ENCODE measurements at regions not wholly inside any gene's neighbourhood (a gene's known extent, or its start where the extent isn't known, plus 50 kb on each side); places are given as distances from the start of the nearest gene placed in this dataset.
A peak's percentile ranks its signal among the peaks of the same experiment; 100 is the strongest.

GRCh38 chr2:217283460-217283859 is 423.6 kb upstream of the TNP1 start:
- DNase-seq (ENCODE audit: low read depth), result no peak
- H3K4me3 ChIP-seq (ENCODE audit: low read depth, low read length), result no peak overlapping the region
- TF ChIP-seq, protein P1, sequence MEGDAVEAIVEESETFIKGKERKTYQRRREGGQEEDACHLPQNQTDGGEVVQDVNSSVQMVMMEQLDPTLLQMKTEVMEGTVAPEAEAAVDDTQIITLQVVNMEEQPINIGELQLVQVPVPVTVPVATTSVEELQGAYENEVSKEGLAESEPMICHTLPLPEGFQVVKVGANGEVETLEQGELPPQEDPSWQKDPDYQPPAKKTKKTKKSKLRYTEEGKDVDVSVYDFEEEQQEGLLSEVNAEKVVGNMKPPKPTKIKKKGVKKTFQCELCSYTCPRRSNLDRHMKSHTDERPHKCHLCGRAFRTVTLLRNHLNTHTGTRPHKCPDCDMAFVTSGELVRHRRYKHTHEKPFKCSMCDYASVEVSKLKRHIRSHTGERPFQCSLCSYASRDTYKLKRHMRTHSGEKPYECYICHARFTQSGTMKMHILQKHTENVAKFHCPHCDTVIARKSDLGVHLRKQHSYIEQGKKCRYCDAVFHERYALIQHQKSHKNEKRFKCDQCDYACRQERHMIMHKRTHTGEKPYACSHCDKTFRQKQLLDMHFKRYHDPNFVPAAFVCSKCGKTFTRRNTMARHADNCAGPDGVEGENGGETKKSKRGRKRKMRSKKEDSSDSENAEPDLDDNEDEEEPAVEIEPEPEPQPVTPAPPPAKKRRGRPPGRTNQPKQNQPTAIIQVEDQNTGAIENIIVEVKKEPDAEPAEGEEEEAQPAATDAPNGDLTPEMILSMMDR (conservative IDR thresholded peaks at IDR 0.05; ENCODE audit: low read depth, low read length), result no peak

- TF ChIP-seq, protein P1 (conservative IDR thresholded peaks at IDR 0.05; ENCODE audit: low read depth, low read length), result no peak
- no peak for DNase-seq (ENCODE audit: low read depth)
These were observed 422.7 kb upstream of the TNP1 start for GRCh38 chr2:217282531-217282930.

DNA sequence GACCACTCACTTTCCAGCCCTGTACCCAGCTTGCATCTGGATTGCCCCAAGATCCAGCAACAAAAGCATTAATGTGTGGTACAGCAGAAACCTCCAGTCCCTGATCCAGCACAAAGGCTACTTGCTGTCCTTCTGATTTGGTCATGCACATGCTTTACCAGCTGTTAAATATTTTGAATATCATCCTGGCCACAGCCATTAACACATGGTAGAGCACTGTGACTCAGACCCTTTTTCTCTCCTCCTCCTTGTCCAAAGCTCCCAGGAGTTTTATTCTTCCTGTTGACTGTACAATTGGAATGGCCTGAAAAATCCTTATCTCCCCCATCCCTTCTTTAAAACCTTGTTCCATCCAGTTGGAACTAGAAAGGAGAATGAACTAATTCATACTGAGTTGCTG is 419.7 kb upstream of the TNP1 start:
- H3K4me3 ChIP-seq (ENCODE audit: low read depth, low read length), result no peak overlapping the region
- peak; percentile 64 for DNase-seq (ENCODE audit: low read depth)
- TF ChIP-seq, protein P1 (conservative IDR thresholded peaks at IDR 0.05; ENCODE audit: low read depth, low read length), result no peak

More at GRCh38 chr2:217282531-217282930, 422.7 kb upstream of the TNP1 start:
- no peak overlapping the region for H3K4me3 ChIP-seq (ENCODE audit: low read depth, low read length)

- DNase-seq (ENCODE audit: low read depth), result no peak
- TF ChIP-seq, protein P1 (conservative IDR thresholded peaks at IDR 0.05; ENCODE audit: low read depth, low read length), result no peak
- no peak overlapping the region for H3K4me3 ChIP-seq (ENCODE audit: low read depth, low read length)
These were observed 419.3 kb upstream of the TNP1 start for GRCh38 chr2:217279140-217279539.

- TF ChIP-seq, protein P1 (conservative IDR thresholded peaks at IDR 0.05; ENCODE audit: low read depth, low read length), result no peak
- DNase-seq (ENCODE audit: low read depth), result no peak
- no peak overlapping the region for H3K4me3 ChIP-seq (ENCODE audit: low read depth, low read length)
These were observed 418.0 kb upstream of the TNP1 start for GRCh38 chr2:217277646-217278398.

- no peak for DNase-seq (ENCODE audit: low read depth)
- TF ChIP-seq, protein P1 (conservative IDR thresholded peaks at IDR 0.05; ENCODE audit: low read depth, low read length), result no peak
- H3K4me3 ChIP-seq (ENCODE audit: low read depth, low read length), result no peak overlapping the region
These were observed 416.6 kb upstream of the TNP1 start for GRCh38 chr2:217276433-217276832.

DNA sequence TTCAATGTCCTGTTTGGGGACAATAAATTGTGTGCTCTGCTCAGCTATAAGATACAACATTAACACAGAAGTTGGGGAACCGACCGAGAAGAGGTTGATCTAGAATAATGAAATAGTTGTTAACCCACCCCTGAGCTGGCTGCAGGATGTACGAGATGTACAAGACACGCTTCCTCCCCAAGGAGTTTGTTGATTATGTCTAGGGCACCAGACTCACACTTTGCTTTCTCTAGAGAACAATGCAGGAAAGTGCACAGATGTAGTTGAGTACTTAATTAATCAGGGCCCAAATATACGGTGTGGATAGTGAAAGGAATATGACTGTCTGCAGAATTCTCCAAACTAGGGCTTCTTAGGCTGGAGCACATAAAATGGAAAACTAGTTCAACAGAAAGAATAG is 415.2 kb upstream of the TNP1 start:
- TF ChIP-seq, protein P1 (conservative IDR thresholded peaks at IDR 0.05; ENCODE audit: low read depth, low read length), result no peak
- no peak overlapping the region for H3K4me3 ChIP-seq (ENCODE audit: low read depth, low read length)
- DNase-seq (ENCODE audit: low read depth), result no peak

Data from epithelial cell of proximal tubule (primary cell).